ENCODE measurements at regions not wholly inside any gene's neighbourhood (a gene's known extent, or its start where the extent isn't known, plus 50 kb on each side); places are given as distances from the start of the nearest gene placed in this dataset.

- TF ChIP-seq POLR2AphosphoS5 (IDR thresholded peaks at IDR 0.05; ENCODE audit: low read depth, low read length) (no peak), POLR2A (IDR thresholded peaks at IDR 0.05; ENCODE audit: borderline replicate concordance, extremely low read depth, insufficient read depth, insufficient read length) (no peak), SRF (IDR thresholded peaks at IDR 0.05; ENCODE audit: low read depth) (no peak)
Observed at GRCh38 chr1:29471487-29472313, 235.4 kb downstream of the PTPRU start.

Measured in HCT116 (cell line).